HG03520 (cell line): ENCODE measurements at regions not wholly inside any gene's neighbourhood (a gene's known extent, or its start where the extent isn't known, plus 50 kb on each side); places are given as distances from the start of the nearest gene placed in this dataset.

ENCODE experiments used
- ATAC-seq: cut with Tn5 transposase; IDR thresholded peaks from one replicate; pipeline ENCODE4 v1.9.1; 2021; ENCODE audit warnings: mild to moderate bottlenecking, moderate library complexity; ENCODE audit not compliant: unreplicated experiment

DNA sequence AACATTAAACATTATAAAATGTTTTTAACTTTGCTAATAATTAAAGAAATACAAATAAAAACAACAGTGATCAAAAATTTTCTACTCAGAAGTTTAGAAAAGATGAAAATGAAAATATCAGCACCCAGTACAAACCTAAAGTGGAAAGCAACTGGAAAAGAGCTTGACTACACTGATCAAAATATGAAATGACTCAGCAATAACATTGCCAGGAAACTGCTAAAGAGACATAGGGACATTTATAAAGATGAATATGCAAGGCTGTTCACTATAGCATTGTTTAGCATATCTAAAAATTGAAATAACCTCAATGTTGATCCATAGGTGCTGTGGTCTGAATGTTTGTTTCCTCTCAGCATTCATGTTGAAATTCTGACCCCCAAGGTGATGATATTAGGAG lies 88.5 kb upstream of the NOCT start:
- ATAC-seq: no peak

GRCh38 chr4:138925495-138925894 lies 90.1 kb upstream of the NOCT start:
- no peak for ATAC-seq

- no peak for ATAC-seq
Observed at GRCh38 chr4:138919094-138919936, 96.3 kb upstream of the NOCT start.

DNA sequence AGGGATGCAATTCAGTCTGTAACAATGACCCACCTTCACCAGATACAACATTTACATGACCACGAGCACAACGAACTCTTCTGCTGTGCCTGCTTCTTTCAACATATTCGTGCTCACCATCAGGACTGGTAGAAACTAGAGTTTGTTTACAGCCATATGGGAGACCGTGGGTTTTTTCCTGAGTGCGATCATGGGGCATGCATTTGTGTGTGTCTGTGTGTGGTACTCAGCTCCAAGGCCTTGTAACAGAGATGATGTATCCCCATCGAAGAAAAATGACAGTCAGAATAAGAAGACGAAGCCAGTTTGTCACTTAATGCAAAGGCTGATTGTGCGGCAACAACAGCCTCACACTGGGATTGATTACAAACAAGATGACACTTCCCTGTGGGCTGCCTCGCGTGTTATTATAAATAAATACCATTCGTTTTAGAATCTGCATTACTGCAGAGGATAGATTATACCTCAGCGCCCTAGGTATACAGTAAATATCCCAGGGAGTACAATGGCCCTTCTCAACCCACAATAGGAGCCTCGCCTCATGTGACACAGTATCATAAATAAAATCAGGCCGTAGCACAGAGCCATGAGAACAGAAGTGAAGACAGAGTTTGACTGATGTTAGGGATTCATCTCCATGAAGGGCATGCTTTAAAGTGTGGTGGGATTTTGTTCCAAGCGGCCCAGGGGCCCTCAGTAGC lies 97.3 kb upstream of the NOCT start:
- no peak for ATAC-seq

GRCh38 chr4:138916763-138917162 lies 98.8 kb upstream of the NOCT start:
- ATAC-seq: no peak

DNA sequence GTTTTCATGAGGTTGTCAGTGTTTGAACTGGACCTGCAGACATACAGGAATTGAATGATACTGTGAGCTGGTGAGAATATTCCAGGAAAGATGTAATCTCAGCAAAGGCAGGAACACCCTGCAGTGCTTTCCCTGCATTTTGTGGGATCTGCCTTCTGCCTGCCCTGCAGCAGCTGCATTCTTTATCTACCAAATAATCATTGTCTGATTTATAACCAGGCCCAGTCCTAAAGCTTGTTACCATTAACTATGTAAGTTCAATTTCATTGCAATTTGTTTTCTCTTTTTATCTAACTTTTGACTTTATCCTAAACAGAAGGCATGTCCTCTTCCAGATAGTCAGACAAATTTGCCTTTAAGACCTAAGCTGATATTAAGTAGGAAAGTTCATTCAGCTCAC lies 99.8 kb upstream of the NOCT start:
- ATAC-seq: no peak

- ATAC-seq: no peak
Observed at GRCh38 chr4:138912704-138913340, 102.8 kb upstream of the NOCT start.

- ATAC-seq: no peak
Observed at GRCh38 chr4:138911909-138912703, 103.5 kb upstream of the NOCT start.

- no peak for ATAC-seq
Observed at GRCh38 chr4:138910914-138911336, 104.7 kb upstream of the NOCT start.

DNA sequence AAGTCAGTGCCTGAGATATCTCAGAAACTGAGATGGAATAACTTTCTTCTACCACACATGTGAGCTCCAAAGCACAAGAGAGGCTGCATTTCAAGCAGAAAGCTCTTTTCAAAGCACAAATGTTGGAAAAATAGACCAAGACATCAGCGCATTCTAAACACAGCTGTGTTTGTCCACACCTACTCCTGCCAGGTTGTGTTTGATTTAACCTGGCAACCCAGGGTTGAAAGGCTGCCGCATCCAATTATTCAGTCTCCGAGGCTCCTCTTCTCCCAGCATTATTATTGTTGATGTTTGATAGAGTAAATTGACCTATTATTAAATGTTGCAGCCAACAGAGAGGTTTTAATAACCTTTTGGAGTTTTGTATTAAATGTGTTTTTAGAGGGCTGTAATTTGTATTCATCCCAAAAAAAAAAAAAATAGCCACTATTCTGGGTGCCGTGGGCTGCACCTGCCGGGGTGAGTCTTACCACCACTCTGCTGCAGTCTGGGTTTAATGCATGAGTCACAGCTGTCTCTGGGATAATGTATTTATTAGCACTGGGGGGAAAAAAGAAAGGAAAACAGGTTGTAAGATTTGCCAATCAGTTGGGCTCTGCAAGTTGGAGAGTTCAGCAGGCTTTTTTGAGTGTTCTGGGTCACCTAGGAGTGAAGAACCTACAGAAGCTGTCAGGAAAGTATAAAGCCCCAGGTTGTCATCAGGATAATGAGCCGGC lies 105.2 kb upstream of the NOCT start:
- no peak for ATAC-seq

DNA sequence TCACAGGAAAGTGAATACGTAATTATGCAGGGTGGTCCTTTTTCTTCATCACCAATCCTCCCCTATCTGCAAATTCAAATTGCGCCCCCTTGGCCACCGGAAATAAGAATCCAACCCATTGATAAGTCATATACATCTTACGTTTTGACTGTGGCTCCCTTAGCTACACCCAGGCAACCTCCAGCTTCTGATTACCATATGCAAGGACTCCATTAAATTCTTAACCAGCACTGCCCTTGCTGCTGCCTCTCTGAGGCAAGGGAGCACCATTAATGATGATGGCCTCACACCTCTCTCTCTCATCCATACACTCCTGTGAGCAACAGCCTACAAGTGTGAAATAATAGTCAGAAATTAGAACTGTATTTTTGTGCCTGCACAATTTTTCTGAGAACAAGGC lies 106.0 kb upstream of the NOCT start:
- no peak for ATAC-seq

DNA sequence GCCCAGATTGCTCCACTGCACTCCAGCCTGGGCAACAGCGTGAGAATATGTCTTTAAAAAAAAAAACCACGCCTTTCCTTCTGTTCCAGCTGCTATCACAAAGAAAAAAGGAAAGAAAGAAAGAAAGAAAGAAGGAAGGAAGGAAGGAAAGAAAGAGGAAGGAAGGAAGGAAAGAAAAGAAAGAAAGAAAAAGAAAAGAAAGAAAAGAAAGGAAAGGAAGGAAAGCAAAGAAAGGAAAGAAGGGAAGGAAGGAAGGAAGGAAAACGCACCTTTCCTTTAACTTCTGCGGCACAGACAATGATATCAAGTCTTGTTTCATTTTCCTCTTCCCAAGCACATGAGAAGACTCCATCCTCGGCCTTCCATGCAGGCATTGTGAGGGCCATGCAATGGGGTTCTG lies 107.4 kb upstream of the NOCT start:
- ATAC-seq: no peak

DNA sequence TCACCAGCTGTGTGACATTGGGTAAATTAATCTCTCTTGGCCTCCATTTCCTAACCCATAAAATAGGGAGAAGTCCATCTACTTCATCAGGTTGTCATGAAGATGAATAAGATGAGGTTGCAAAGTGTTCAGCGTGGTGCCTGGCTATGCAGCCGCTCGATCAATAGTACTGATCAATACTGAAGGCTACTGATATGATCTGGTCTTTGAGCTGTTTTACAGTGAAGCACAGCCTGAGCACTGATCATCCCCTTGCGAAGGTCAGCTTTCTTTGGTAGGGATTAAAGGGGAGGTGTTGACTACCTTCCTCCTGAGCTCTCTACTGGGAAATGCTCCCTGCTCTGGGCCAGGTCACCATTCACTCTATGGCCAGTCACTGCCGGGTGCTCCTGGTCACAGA lies 108.4 kb upstream of the NOCT start:
- no peak for ATAC-seq

GRCh38 chr4:138904793-138905192 lies 110.8 kb upstream of the NOCT start:
- ATAC-seq: no peak

- no peak for ATAC-seq
Observed at GRCh38 chr4:138903185-138903584, 112.4 kb upstream of the NOCT start.

DNA sequence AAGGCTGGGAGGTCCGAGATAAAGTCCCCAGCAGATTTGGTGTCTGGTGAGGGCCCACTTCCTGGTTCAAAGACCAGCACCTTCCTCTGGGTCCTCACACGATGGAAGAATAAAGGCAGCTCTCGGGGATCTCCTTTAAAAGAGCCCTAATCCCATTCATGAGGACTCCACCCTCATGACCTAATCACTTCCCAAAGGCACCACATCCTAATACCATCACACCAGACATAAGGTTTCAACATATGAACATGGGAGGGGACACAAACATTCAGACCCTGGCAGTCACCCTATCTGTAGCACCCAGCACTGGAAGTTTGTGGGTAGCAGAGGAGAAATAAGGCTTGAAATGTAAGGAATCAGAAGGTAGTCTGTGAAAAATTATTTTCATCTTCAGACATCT lies 112.9 kb upstream of the NOCT start:
- no peak for ATAC-seq

DNA sequence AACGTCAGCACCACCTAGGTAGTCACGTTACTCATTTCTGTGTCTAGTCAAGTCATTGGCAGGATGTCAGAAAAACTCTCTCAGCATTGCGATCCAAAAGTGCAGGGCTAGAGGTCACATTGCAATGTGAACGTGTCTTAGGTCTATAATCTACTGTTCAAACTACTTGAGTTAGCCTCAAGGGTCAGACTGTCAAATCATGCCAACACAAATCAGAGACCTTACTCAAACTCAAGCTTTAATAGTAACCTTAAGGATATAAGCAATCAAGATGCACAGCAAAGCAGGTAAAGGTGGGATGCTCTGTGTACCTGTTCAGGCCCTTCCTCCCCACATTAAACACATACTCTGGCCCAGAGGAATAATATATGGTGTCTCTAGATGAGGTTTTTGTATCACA lies 114.4 kb upstream of the NOCT start:
- no peak for ATAC-seq

DNA sequence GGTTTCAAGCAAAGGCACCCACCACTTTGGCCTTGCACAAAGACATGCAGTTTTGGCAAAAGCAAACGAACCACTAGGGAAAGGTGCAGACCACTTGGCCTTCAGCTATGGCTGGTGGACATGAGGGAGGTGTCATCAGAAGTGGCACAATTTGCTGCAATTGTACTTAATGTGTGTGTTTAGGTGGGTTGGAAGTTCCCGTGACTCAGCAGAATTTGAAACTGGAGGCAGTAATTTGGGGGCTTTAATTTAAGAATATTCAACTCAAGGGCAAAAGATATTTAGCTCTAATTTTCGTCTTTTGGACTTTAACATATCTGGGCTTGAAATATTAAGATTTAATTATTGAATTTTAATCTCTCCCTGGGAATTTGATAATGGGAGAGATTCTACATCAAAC lies 115.6 kb upstream of the NOCT start:
- no peak for ATAC-seq

DNA sequence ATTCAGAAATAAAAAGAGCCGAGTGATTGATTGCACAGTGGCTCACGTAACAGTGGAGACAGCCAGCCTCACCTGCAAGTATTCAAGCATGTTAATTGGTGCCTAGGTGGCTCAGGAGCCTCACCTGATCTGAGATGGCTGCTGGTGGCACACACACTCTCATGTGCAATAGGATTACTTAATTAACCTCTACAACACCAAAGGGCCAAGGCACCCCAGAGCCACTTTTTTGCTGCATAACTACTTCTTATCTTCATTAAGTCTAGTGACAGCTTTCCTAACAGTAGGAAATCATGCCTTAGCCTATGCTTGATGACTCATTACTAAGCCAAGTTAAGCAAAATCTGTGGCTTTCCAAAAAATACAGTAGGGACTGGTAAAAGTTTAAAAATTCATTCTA lies 117.3 kb upstream of the NOCT start:
- ATAC-seq: no peak

- no peak for ATAC-seq
Observed at GRCh38 chr4:138897811-138898226, 117.8 kb upstream of the NOCT start.

- no peak for ATAC-seq
Observed at GRCh38 chr4:138894709-138895108, 120.9 kb upstream of the NOCT start.
